Osteoblast (primary cell): ENCODE measurements at regions not wholly inside any gene's neighbourhood (a gene's known extent, or its start where the extent isn't known, plus 50 kb on each side); places are given as distances from the start of the nearest gene placed in this dataset.

Experiments used
- DNase-seq: peaks from one replicate; pipeline ENCODE4 v3.0.0; 2011; ENCODE audit warnings: low spot score, mixed read lengths; ENCODE audit not compliant: insufficient read length; ENCODE audit errors: missing footprints
- H2AFZ ChIP-seq: 2 replicates; pipeline ENCODE4 v1.6.0; 2011; ENCODE audit warnings: mild to moderate bottlenecking, low read length
- H3K27ac ChIP-seq: 2 replicates; pipeline ENCODE4 v1.5.1; 2011; ENCODE audit warnings: mild to moderate bottlenecking, low read depth, low read length, moderate library complexity
- H3K27me3 ChIP-seq: 2 replicates; pipeline ENCODE4 v1.6.0; 2012; ENCODE audit warnings: mild to moderate bottlenecking, control low read depth, inconsistent platforms, low read length, moderate library complexity; ENCODE audit not compliant: insufficient read depth
- H3K36me3 ChIP-seq: 2 replicates; pipeline ENCODE4 v1.5.1; 2011; ENCODE audit warnings: mild to moderate bottlenecking, low read length, control low read depth, moderate library complexity; ENCODE audit not compliant: insufficient read depth
- H3K4me1 ChIP-seq: 2 replicates; pipeline ENCODE4 v1.5.1; 2011; ENCODE audit warnings: mild to moderate bottlenecking, low read length, control low read depth, moderate library complexity; ENCODE audit not compliant: insufficient read depth
- H3K4me2 ChIP-seq: 2 replicates; pipeline ENCODE4 v1.6.0; 2011; ENCODE audit warnings: mild to moderate bottlenecking, low read length; ENCODE audit not compliant: insufficient read depth
- H3K4me3 ChIP-seq: fragments of 200-600 bp; sonication (generic); 3 replicates; pipeline ENCODE4 v1.5.1; 2012; ENCODE audit warnings: mild to moderate bottlenecking, low read length, inconsistent platforms; ENCODE audit not compliant: insufficient read depth
- H3K79me2 ChIP-seq: 2 replicates; pipeline ENCODE4 v1.6.0; 2012; ENCODE audit warnings: mild to moderate bottlenecking, low read length, control low read depth, inconsistent platforms; ENCODE audit not compliant: insufficient read depth
- H3K9me3 ChIP-seq: 2 replicates; pipeline ENCODE4 v1.5.1; 2011; ENCODE audit warnings: low read depth, low read length, control low read depth
- H4K20me1 ChIP-seq: 2 replicates; pipeline ENCODE4 v1.6.0; 2012; ENCODE audit warnings: mild to moderate bottlenecking, low read length, control low read depth; ENCODE audit not compliant: insufficient read depth
- TF ChIP-seq, protein P1 (sequence below): IDR thresholded peaks from 2 replicates; pipeline ENCODE4 v1.5.1; 2011; ENCODE audit warnings: mild to moderate bottlenecking, low read depth, low read length, moderate library complexity; ENCODE audit errors: extremely low read depth

DNA sequence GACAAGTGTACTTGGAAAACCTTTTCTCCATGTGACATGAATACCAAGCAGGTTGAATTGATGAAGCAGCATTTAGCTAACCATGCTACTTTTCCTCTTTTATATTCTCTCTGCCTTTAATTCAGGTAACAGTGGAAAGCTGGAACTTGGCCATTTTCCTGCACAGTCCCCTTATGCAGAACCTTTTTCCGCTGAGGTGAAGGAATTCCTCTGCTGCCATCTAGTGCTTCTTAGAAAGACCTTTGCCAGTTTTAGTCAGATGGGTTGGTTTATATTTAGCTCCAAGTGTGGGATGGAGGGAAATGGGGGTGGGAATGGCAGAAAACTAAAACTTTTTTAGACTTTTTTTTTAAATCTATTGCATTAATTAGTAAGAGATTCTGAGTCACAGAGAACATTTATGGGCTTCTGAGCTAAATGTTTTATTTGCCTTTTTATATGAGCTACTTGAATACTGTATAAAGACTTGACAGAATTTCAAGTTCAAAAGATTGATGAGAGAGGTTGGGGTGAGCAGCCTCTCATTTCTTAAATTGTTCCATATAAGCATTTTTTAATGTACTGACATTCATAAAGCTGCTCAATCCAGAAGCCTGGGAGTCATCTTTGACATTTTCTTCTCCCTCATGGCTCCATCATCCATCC lies 153.9 kb upstream of the ZC3H12C start:
- H2AFZ ChIP-seq: no peak overlapping the region
- H3K36me3 ChIP-seq: no peaks in the 10 kb centered on the region
- H4K20me1 ChIP-seq: no peaks in the 10 kb centered on the region
- H3K4me3 ChIP-seq: no peak overlapping the region
- H3K27ac ChIP-seq: no peak overlapping the region
- TF ChIP-seq, protein P1, sequence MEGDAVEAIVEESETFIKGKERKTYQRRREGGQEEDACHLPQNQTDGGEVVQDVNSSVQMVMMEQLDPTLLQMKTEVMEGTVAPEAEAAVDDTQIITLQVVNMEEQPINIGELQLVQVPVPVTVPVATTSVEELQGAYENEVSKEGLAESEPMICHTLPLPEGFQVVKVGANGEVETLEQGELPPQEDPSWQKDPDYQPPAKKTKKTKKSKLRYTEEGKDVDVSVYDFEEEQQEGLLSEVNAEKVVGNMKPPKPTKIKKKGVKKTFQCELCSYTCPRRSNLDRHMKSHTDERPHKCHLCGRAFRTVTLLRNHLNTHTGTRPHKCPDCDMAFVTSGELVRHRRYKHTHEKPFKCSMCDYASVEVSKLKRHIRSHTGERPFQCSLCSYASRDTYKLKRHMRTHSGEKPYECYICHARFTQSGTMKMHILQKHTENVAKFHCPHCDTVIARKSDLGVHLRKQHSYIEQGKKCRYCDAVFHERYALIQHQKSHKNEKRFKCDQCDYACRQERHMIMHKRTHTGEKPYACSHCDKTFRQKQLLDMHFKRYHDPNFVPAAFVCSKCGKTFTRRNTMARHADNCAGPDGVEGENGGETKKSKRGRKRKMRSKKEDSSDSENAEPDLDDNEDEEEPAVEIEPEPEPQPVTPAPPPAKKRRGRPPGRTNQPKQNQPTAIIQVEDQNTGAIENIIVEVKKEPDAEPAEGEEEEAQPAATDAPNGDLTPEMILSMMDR: peak; percentile 68
- no peaks in the 10 kb centered on the region for H3K9me3 ChIP-seq
- no peak for DNase-seq
- H3K4me2 ChIP-seq: no peak overlapping the region
- no peaks in the 10 kb centered on the region for H3K4me1 ChIP-seq
- no peaks in the 10 kb centered on the region for H3K27me3 ChIP-seq
- no peaks in the 10 kb centered on the region for H3K79me2 ChIP-seq

DNA sequence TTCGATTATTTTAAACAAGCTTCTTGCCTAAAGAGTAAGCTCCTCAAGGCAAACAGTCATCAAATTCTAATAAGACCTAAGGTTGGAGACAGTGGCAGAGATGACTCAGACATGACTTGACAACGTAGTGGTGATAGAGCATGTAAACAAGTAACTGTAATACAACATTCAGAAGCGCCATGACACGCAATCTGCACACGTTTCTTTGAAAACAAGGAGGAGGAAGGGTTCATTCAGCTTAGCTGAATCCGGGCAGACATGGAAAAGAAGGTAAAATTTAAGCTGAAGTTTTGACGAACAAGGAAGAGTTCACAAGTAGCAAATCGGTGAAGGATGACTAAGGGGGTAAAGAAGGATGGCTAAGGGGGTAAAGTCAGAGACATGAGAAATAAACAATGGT lies 152.4 kb upstream of the ZC3H12C start:
- no peaks in the 10 kb centered on the region for H3K27me3 ChIP-seq
- no peak overlapping the region for H3K27ac ChIP-seq
- no peaks in the 10 kb centered on the region for H3K4me1 ChIP-seq
- no peaks in the 10 kb centered on the region for H3K36me3 ChIP-seq
- no peak overlapping the region for H3K4me3 ChIP-seq
- no peaks in the 10 kb centered on the region for H4K20me1 ChIP-seq
- H3K79me2 ChIP-seq: no peaks in the 10 kb centered on the region
- TF ChIP-seq, protein P1: no peak
- DNase-seq: no peak
- no peaks in the 10 kb centered on the region for H3K9me3 ChIP-seq
- H2AFZ ChIP-seq: no peak overlapping the region
- H3K4me2 ChIP-seq: no peak overlapping the region

- Histone ChIP-seq H3K36me3 (no peaks in the 10 kb centered on the region), H2AFZ (peak overlapping the region; percentile 74), H3K79me2 (no peaks in the 10 kb centered on the region), H3K4me2 (peak overlapping the region; percentile 82), H3K27me3 (no peaks in the 10 kb centered on the region), H3K27ac (no peak overlapping the region), H3K4me3 (peak overlapping the region; percentile 47), H4K20me1 (no peaks in the 10 kb centered on the region), H3K4me1 (peaks cover 5% of the 10 kb centered on the region), H3K9me3 (no peaks in the 10 kb centered on the region)
- TF ChIP-seq, protein P1: no peak
- DNase-seq: no peak
Observed at GRCh38 chr11:109945626-109946321, 147.4 kb upstream of the ZC3H12C start.

DNA sequence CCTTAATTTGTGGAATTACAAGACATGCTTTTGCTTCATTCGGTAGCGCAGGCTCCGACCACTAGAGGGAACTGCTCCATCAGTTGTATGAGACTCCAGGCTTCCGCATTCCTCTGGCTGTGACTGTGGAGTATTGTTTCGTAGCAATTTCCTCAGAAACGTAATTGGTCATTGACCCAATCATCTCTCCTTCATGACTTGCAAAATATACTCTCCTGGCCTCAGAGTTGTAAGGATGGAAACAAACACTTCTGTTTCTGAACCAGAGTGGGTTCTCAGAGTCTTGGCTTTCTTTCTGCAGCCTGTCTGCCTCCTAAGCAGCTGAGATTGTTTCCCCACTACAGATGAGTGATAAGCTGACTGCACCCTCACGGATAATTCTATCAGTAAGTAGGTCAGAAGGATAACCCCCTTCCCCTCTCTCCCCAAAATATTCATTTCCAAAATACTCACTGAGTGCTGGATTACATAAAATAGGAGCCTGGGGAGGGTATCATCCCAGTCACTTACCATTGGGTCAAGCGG lies 146.8 kb upstream of the ZC3H12C start:
- Histone ChIP-seq H3K4me1 (peaks cover 5% of the 10 kb centered on the region), H3K4me2 (peak overlapping the region; percentile 82), H3K27ac (peak overlapping the region; percentile 87), H2AFZ (peak overlapping the region; percentile 81), H3K9me3 (no peaks in the 10 kb centered on the region), H3K79me2 (no peaks in the 10 kb centered on the region), H3K36me3 (no peaks in the 10 kb centered on the region), H3K27me3 (no peaks in the 10 kb centered on the region), H3K4me3 (peak overlapping the region; percentile 47), H4K20me1 (no peaks in the 10 kb centered on the region)
- TF ChIP-seq, protein P1: peak; percentile 99
- DNase-seq: peak; percentile 83
